ENCODE measurements at regions not wholly inside any gene's neighbourhood (a gene's known extent, or its start where the extent isn't known, plus 50 kb on each side); places are given as distances from the start of the nearest gene placed in this dataset.

- DNase-seq (ENCODE audit: low read depth): no peak
These were observed 523.7 kb upstream of the PROK2 start for GRCh38 chr3:72308641-72309040.

GRCh38 chr3:72307438-72308115 is 522.6 kb upstream of the PROK2 start:
- no peak for DNase-seq (ENCODE audit: low read depth)

- no peak for DNase-seq (ENCODE audit: low read depth)
These were observed 521.9 kb upstream of the PROK2 start for GRCh38 chr3:72306800-72307341.

- DNase-seq (ENCODE audit: low read depth): no peak
These were observed 519.0 kb upstream of the PROK2 start for GRCh38 chr3:72303926-72304325.

- no peak for DNase-seq (ENCODE audit: low read depth)
These were observed 516.8 kb upstream of the PROK2 start for GRCh38 chr3:72301779-72302178.

GRCh38 chr3:72300621-72301020 is 515.7 kb upstream of the PROK2 start:
- DNase-seq (ENCODE audit: low read depth): no peak

GRCh38 chr3:72299823-72300222 is 514.9 kb upstream of the PROK2 start:
- no peak for DNase-seq (ENCODE audit: low read depth)

- no peak for DNase-seq (ENCODE audit: low read depth)
These were observed 514.4 kb upstream of the PROK2 start for GRCh38 chr3:72299321-72299802.

GRCh38 chr3:72298201-72299152 is 513.5 kb upstream of the PROK2 start:
- DNase-seq (ENCODE audit: low read depth): no peak

GRCh38 chr3:72297481-72297880 is 512.5 kb upstream of the PROK2 start:
- no peak for DNase-seq (ENCODE audit: low read depth)

GRCh38 chr3:72296477-72297111 is 511.6 kb upstream of the PROK2 start:
- no peak for DNase-seq (ENCODE audit: low read depth)

- no peak for DNase-seq (ENCODE audit: low read depth)
These were observed 511.1 kb upstream of the PROK2 start for GRCh38 chr3:72295962-72296450.

GRCh38 chr3:72295276-72295961 is 510.5 kb upstream of the PROK2 start:
- no peak for DNase-seq (ENCODE audit: low read depth)

- DNase-seq (ENCODE audit: low read depth): no peak
These were observed 506.1 kb upstream of the PROK2 start for GRCh38 chr3:72290859-72291638.

- no peak for DNase-seq (ENCODE audit: low read depth)
These were observed 504.7 kb upstream of the PROK2 start for GRCh38 chr3:72289692-72290071.

GRCh38 chr3:72288955-72289691 is 504.2 kb upstream of the PROK2 start:
- peak; percentile 93 for DNase-seq (ENCODE audit: low read depth)

GRCh38 chr3:72287956-72288355 is 503.0 kb upstream of the PROK2 start:
- DNase-seq (ENCODE audit: low read depth): no peak

GRCh38 chr3:72285502-72285901 is 500.6 kb upstream of the PROK2 start:
- DNase-seq (ENCODE audit: low read depth): no peak

GRCh38 chr3:72284471-72284870 is 499.5 kb upstream of the PROK2 start:
- no peak for DNase-seq (ENCODE audit: low read depth)
